ENCODE measurements at regions not wholly inside any gene's neighbourhood (a gene's known extent, or its start where the extent isn't known, plus 50 kb on each side); places are given as distances from the start of the nearest gene placed in this dataset.
A peak's percentile ranks its signal among the peaks of the same experiment; 100 is the strongest.

- DNase-seq (ENCODE audit: low read depth) = no peak
Observed at GRCh38 chrX:3257471-3257870, 89.0 kb downstream of the MXRA5 start.

- no peak for DNase-seq (ENCODE audit: low read depth)
Observed at GRCh38 chrX:3256868-3257267, 89.6 kb downstream of the MXRA5 start.

GRCh38 chrX:3252744-3253143 lies 93.7 kb downstream of the MXRA5 start:
- DNase-seq (ENCODE audit: low read depth) = no peak

GRCh38 chrX:3250966-3251365 lies 95.5 kb downstream of the MXRA5 start:
- DNase-seq (ENCODE audit: low read depth) = no peak

- DNase-seq (ENCODE audit: low read depth) = no peak
Observed at GRCh38 chrX:3244955-3245354, 101.5 kb downstream of the MXRA5 start.

GRCh38 chrX:3244203-3244743 lies 102.2 kb downstream of the MXRA5 start:
- DNase-seq (ENCODE audit: low read depth) = peak; percentile 68

- DNase-seq (ENCODE audit: low read depth) = no peak
Observed at GRCh38 chrX:3232262-3232923, 114.1 kb downstream of the MXRA5 start.

- DNase-seq (ENCODE audit: low read depth) = no peak
Observed at GRCh38 chrX:3231766-3232165, 114.7 kb downstream of the MXRA5 start.

GRCh38 chrX:3230496-3230895 lies 116.0 kb downstream of the MXRA5 start:
- no peak for DNase-seq (ENCODE audit: low read depth)

GRCh38 chrX:3227526-3227925 lies 118.9 kb downstream of the MXRA5 start:
- no peak for DNase-seq (ENCODE audit: low read depth)

GRCh38 chrX:3226087-3226486 lies 120.4 kb downstream of the MXRA5 start:
- no peak for DNase-seq (ENCODE audit: low read depth)

- DNase-seq (ENCODE audit: low read depth) = no peak
Observed at GRCh38 chrX:3221643-3222042, 124.8 kb downstream of the MXRA5 start.

GRCh38 chrX:3219667-3220066 lies 126.8 kb downstream of the MXRA5 start:
- DNase-seq (ENCODE audit: low read depth) = no peak

- no peak for DNase-seq (ENCODE audit: low read depth)
Observed at GRCh38 chrX:3219231-3219630, 127.2 kb downstream of the MXRA5 start.

GRCh38 chrX:3218442-3218841 lies 128.0 kb downstream of the MXRA5 start:
- DNase-seq (ENCODE audit: low read depth) = no peak

- no peak for DNase-seq (ENCODE audit: low read depth)
Observed at GRCh38 chrX:3216581-3217180, 129.8 kb downstream of the MXRA5 start.

GRCh38 chrX:3215249-3215648 lies 131.2 kb downstream of the MXRA5 start:
- DNase-seq (ENCODE audit: low read depth) = no peak

- DNase-seq (ENCODE audit: low read depth) = no peak
Observed at GRCh38 chrX:3206314-3206713, 140.1 kb downstream of the MXRA5 start.

GRCh38 chrX:3204606-3205005 lies 141.8 kb downstream of the MXRA5 start:
- DNase-seq (ENCODE audit: low read depth) = no peak

GRCh38 chrX:3195845-3196244 lies 150.6 kb downstream of the MXRA5 start:
- no peak for DNase-seq (ENCODE audit: low read depth)

- no peak for DNase-seq (ENCODE audit: low read depth)
Observed at GRCh38 chrX:3192835-3193234, 151.6 kb downstream of the ARSF start.

- no peak for DNase-seq (ENCODE audit: low read depth)
Observed at GRCh38 chrX:3191796-3192195, 150.5 kb downstream of the ARSF start.

GRCh38 chrX:3191201-3191600 lies 149.9 kb downstream of the ARSF start:
- no peak for DNase-seq (ENCODE audit: low read depth)
